ENCODE measurements at regions not wholly inside any gene's neighbourhood (a gene's known extent, or its start where the extent isn't known, plus 50 kb on each side); places are given as distances from the start of the nearest gene placed in this dataset.

DNA sequence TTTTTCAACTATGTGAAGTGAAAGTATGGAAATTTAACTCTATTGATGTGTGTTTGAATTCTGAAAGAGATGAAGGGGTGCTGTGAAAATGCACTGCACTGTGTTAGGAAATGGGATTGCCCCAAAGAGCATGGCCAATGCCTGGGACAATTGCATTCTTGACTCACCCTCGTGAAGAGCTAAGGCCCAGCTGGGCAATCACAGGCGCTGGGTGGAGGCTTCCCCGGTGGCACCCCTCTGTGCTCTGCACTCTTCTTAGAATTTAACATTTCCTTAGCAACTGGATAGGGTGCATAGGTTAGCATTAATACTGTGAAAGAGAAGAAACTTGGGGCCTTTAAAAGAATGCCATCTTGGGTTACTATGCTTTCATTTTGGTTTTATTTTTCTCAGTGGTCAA is 179.9 kb upstream of the GOLIM4 start:
- TF ChIP-seq CTCF (IDR thresholded peaks at IDR 0.05) (no peak), POLR2A (IDR thresholded peaks at IDR 0.05) (no peak)

Measured in right lobe of liver (tissue), 4 donors.